SK-N-SH (cell line): ENCODE measurements at regions not wholly inside any gene's neighbourhood (a gene's known extent, or its start where the extent isn't known, plus 50 kb on each side); places are given as distances from the start of the nearest gene placed in this dataset.

Experiments
- CTCF ChIA-PET: fragments of 300-600, 350-600 bp; formaldehyde crosslinking; extraction: SDS; loops from one replicate; lab custom pipeline; 2021; lab: Yijun Ruan, JAX
- POLR2A ChIA-PET: fragments of 350-600 bp; sonication (Branson Sonifier 250); formaldehyde crosslinking; extraction: SDS; loops from one replicate; lab custom pipeline; 2020; ENCODE audit warnings: antibody characterized with exemption, inconsistent platforms; lab: Yijun Ruan, JAX
- DNase-seq: peaks from one replicate; pipeline ENCODE4 v3.0.0; 2012
- H2AFZ ChIP-seq: fragments of 200-600 bp; sonication (generic); 2 replicates; pipeline ENCODE4 v1.8.1; 2016; ENCODE audit warnings: antibody characterized with exemption, mild to moderate bottlenecking, low read depth
- H3F3A ChIP-seq: fragments of 200-600 bp; sonication (generic); replicated peaks from 2 replicates; pipeline ENCODE3; 2016; ENCODE audit warnings: antibody characterized with exemption, mild to moderate bottlenecking; ENCODE audit not compliant: insufficient read depth
- H3K27ac ChIP-seq, 2 experiments: fragments of 200-500 bp in 1 of 2; fragments of 200-600 bp in 1 of 2; sonication (Bioruptor generic) in 1 of 2; sonication (generic), shearing (Covaris generic) in 1 of 2; 2 replicates each; pipeline versions ENCODE4 v1.5.1 to v1.6.1; 2014 to 2016; ENCODE audit warnings: low read depth in 2 of 2, inconsistent platforms in 1 of 2, low read length in 1 of 2, mild to moderate bottlenecking in 1 of 2, mixed read lengths in 1 of 2
- H3K27me3 ChIP-seq: fragments of 200-600 bp; sonication (generic), shearing (Covaris generic); 2 replicates; pipeline ENCODE4 v1.6.1; 2016; ENCODE audit warnings: mixed run types; ENCODE audit not compliant: insufficient read depth
- H3K36me3 ChIP-seq, 2 experiments: fragments of 200-500 bp in 1 of 2; fragments of 200-600 bp in 1 of 2; sonication (Bioruptor generic) in 1 of 2; sonication (generic) in 1 of 2; replicated peaks in 1 of 2; 2 replicates each; pipeline versions ENCODE3 to v1.5.1; 2014 to 2016; ENCODE audit warnings: low read length in 1 of 2, mild to moderate bottlenecking in 1 of 2; ENCODE audit not compliant: insufficient read depth in 2 of 2, control insufficient read depth in 1 of 2
- H3K4me1 ChIP-seq, 2 experiments: fragments of 200-500 bp in 1 of 2; fragments of 200-600 bp in 1 of 2; sonication (Bioruptor generic) in 1 of 2; sonication (generic), shearing (Covaris generic) in 1 of 2; 2 replicates each; pipeline versions ENCODE4 v1.5.1 to v1.6.1; 2014 to 2016; ENCODE audit warnings: low read depth in 1 of 2, low read length in 1 of 2, mixed run types in 1 of 2; ENCODE audit not compliant: insufficient read depth in 2 of 2, control insufficient read depth in 1 of 2
- H3K4me2 ChIP-seq: fragments of 200-600 bp; sonication (generic), shearing (Covaris generic); 2 replicates; pipeline ENCODE4 v1.6.1; 2017; ENCODE audit warnings: mixed run types
- H3K4me3 ChIP-seq, 2 experiments: fragments of 200-500 bp in 1 of 2; fragments of 200-600 bp in 1 of 2; sonication (Bioruptor generic) in 1 of 2; sonication (generic), shearing (Covaris generic) in 1 of 2; 2 replicates each; pipeline versions ENCODE4 v1.5.1 to v1.8.1; 2014 to 2016; ENCODE audit warnings: low read depth in 2 of 2, inconsistent platforms in 1 of 2, low read length in 1 of 2, mild to moderate bottlenecking in 1 of 2, mixed read lengths in 1 of 2, moderate library complexity in 1 of 2
- H3K79me2 ChIP-seq: fragments of 200-600 bp; sonication (generic); 2 replicates; pipeline ENCODE4 v1.8.1; 2017; ENCODE audit warnings: mild to moderate bottlenecking; ENCODE audit not compliant: insufficient read depth
- H3K9ac ChIP-seq: fragments of 200-600 bp; sonication (generic); 2 replicates; pipeline ENCODE4 v1.6.1; 2017; ENCODE audit warnings: mixed run types
- H3K9me2 ChIP-seq: fragments of 200-600 bp; sonication (generic); 2 replicates; pipeline ENCODE4 v1.6.1; 2017; ENCODE audit warnings: mixed run types
- H3K9me3 ChIP-seq: fragments of 200-600 bp; sonication (generic); 2 replicates; pipeline ENCODE4 v1.6.1; 2017; ENCODE audit warnings: mixed run types, mild to moderate bottlenecking, moderate library complexity
- H4K20me1 ChIP-seq: fragments of 200-600 bp; sonication (generic); 2 replicates; pipeline ENCODE4 v1.6.1; 2017; ENCODE audit warnings: mild to moderate bottlenecking, mixed run types; ENCODE audit not compliant: insufficient read depth
- CHD2 ChIP-seq: fragments of 150-350 bp; IDR thresholded peaks from 2 replicates; pipeline ENCODE4 v1.6.1; 2018; ENCODE audit warnings: low read length; ENCODE audit not compliant: partially characterized antibody
- ELF1 ChIP-seq: IDR thresholded peaks from 2 replicates; pipeline ENCODE4 v1.4.0; 2012
- EP300 ChIP-seq, 2 experiments: IDR thresholded peaks; 2 replicates each; pipeline versions ENCODE4 v1.4.0 to v1.6.1; 2012; ENCODE audit warnings: borderline replicate concordance in 1 of 2, low read depth in 1 of 2, low read length in 1 of 2
- EZH2phosphoT487 ChIP-seq: fragments of 200-600 bp; sonication (generic); IDR thresholded peaks from 2 replicates; pipeline ENCODE4 v1.6.1; 2017; ENCODE audit warnings: low read depth, mixed run types, mild to moderate bottlenecking, antibody characterized with exemption, moderate library complexity, borderline replicate concordance
- FOXM1 ChIP-seq: IDR thresholded peaks from 2 replicates; pipeline ENCODE4 v1.4.0; 2012; ENCODE audit warnings: low read depth, mild to moderate bottlenecking
- GABPA ChIP-seq: IDR thresholded peaks from 2 replicates; pipeline ENCODE4 v1.4.0; 2012; ENCODE audit warnings: low read depth, mild to moderate bottlenecking
- GATA2 ChIP-seq: sonication (generic); formaldehyde crosslinking; IDR thresholded peaks from 2 replicates; pipeline ENCODE4 v1.5.0; 2020; ENCODE audit warnings: mild to moderate bottlenecking, missing genetic modification reagents
- JUND ChIP-seq: IDR thresholded peaks from 2 replicates; pipeline ENCODE4 v1.4.0; 2012
- MEF2A ChIP-seq: IDR thresholded peaks from 2 replicates; pipeline ENCODE4 v1.4.0; 2012; ENCODE audit warnings: low read depth, borderline replicate concordance
- NFIC ChIP-seq: IDR thresholded peaks from 2 replicates; pipeline ENCODE4 v1.4.0; 2012; ENCODE audit warnings: borderline replicate concordance
- NRF1 ChIP-seq: IDR thresholded peaks from 2 replicates; pipeline ENCODE4 v1.6.1; 2012; ENCODE audit warnings: low read depth, mild to moderate bottlenecking, low read length
- RAD21 ChIP-seq: IDR thresholded peaks from 2 replicates; pipeline ENCODE4 v1.6.1; 2012; ENCODE audit warnings: mild to moderate bottlenecking, low read length
- RCOR1 ChIP-seq: fragments of 150-350 bp; IDR thresholded peaks from 2 replicates; pipeline ENCODE4 v1.6.1; 2017; ENCODE audit warnings: antibody characterized with exemption, low read length
- RXRA ChIP-seq: IDR thresholded peaks from 2 replicates; pipeline ENCODE4 v1.4.0; 2012; ENCODE audit warnings: low read depth, mild to moderate bottlenecking, borderline replicate concordance
- SIN3A ChIP-seq: IDR thresholded peaks from 2 replicates; pipeline ENCODE4 v1.6.1; 2012; ENCODE audit warnings: low read depth, mild to moderate bottlenecking, low read length, moderate library complexity, borderline replicate concordance
- TAF1 ChIP-seq: IDR thresholded peaks from 2 replicates; pipeline ENCODE4 v1.6.1; 2012; ENCODE audit warnings: low read depth, mild to moderate bottlenecking, low read length, moderate library complexity, borderline replicate concordance
- YY1 ChIP-seq: IDR thresholded peaks from 2 replicates; pipeline ENCODE4 v1.4.0; 2012; ENCODE audit warnings: low read depth, mild to moderate bottlenecking
- WGBS: methylation state at CpG from one replicate; pipeline ENCODE4 v1.1.6; 2017; ENCODE audit warnings: low lambda C conversion rate; 5-methylcytosine and 5-hydroxymethylcytosine counted together
- TF ChIP-seq, protein P1 (sequence below): fragments of 200-600 bp; sonication (generic); IDR thresholded peaks from 2 replicates; pipeline ENCODE4 v1.6.1; 2017; ENCODE audit warnings: antibody characterized with exemption, mild to moderate bottlenecking, moderate library complexity
- TF ChIP-seq, protein P2 (sequence below): fragments of 150-350 bp; IDR thresholded peaks from 2 replicates; pipeline ENCODE4 v1.6.1; 2016; ENCODE audit warnings: mild to moderate bottlenecking, low read depth, low read length

DNA sequence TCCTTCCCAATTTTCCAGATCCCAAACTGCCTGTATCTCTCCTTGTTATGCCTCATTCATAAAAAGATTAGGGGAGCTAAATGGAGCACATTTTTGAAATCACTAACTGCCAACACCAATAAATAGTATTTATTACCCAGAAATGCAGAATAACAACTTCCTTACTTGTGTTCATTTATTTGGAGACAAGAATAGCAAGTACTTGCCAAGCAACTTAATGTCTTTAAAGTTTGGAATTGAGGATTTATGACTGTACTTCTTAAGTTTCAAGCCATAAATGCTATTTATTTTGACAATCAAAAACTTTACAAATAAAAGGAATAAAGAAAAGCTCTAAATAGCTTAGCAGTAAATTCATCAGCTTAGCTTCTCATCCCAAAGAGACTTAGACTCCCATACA is 626.1 kb upstream of the NOVA1 start:
- no peak overlapping the region for H3K4me2 ChIP-seq
- no peaks in the 10 kb centered on the region for H3K79me2 ChIP-seq
- H3K4me3 ChIP-seq: no peak overlapping the region
- DNase-seq: no peak
- no peaks in the 10 kb centered on the region for H3K9me2 ChIP-seq
- H3K27ac ChIP-seq: no peak overlapping the region
- no peaks in the 10 kb centered on the region for H4K20me1 ChIP-seq
- no peaks in the 10 kb centered on the region for H3K4me1 ChIP-seq
- H3F3A ChIP-seq: no peaks in the 10 kb centered on the region
- POLR2A ChIA-PET: no interaction called here
- no peaks in the 10 kb centered on the region for H3K36me3 ChIP-seq
- H3K9me3 ChIP-seq: no peaks in the 10 kb centered on the region
- H3K9ac ChIP-seq: no peak overlapping the region
- CTCF ChIA-PET: no interaction called here
- H2AFZ ChIP-seq: no peak overlapping the region
- TF ChIP-seq, protein P1, sequence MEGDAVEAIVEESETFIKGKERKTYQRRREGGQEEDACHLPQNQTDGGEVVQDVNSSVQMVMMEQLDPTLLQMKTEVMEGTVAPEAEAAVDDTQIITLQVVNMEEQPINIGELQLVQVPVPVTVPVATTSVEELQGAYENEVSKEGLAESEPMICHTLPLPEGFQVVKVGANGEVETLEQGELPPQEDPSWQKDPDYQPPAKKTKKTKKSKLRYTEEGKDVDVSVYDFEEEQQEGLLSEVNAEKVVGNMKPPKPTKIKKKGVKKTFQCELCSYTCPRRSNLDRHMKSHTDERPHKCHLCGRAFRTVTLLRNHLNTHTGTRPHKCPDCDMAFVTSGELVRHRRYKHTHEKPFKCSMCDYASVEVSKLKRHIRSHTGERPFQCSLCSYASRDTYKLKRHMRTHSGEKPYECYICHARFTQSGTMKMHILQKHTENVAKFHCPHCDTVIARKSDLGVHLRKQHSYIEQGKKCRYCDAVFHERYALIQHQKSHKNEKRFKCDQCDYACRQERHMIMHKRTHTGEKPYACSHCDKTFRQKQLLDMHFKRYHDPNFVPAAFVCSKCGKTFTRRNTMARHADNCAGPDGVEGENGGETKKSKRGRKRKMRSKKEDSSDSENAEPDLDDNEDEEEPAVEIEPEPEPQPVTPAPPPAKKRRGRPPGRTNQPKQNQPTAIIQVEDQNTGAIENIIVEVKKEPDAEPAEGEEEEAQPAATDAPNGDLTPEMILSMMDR: no peak
- TF ChIP-seq EP300 (IDR thresholded peaks at IDR 0.05; ENCODE audit: borderline replicate concordance in 1 of 2, low read depth in 1 of 2, low read length in 1 of 2): no peak
- TF ChIP-seq GABPA: no peak
- TF ChIP-seq SIN3A: no peak
- no peak for TF ChIP-seq MEF2A
- no peak for TF ChIP-seq JUND
- H3K27me3 ChIP-seq: no peaks in the 10 kb centered on the region

- H3K4me2 ChIP-seq: no peak overlapping the region
- H3K9me2 ChIP-seq: 0 out of 2 replicates have a peak, but pooled peaks cover 5% of the 10 kb centered on the region
- TF ChIP-seq YY1: no peak
- TF ChIP-seq NRF1: no peak
- no peak for TF ChIP-seq RXRA
- no peak for TF ChIP-seq NFIC
- no peak for TF ChIP-seq GABPA
- no peak for TF ChIP-seq ELF1
- TF ChIP-seq CHD2: no peak
- TF ChIP-seq RCOR1: no peak
- TF ChIP-seq GATA2: no peak
- no peak overlapping the region for H3K9ac ChIP-seq
- no peaks in the 10 kb centered on the region for H4K20me1 ChIP-seq
- no peak overlapping the region for H3K27ac ChIP-seq
- H3K9me3 ChIP-seq: no peaks in the 10 kb centered on the region
- H3K79me2 ChIP-seq: no peaks in the 10 kb centered on the region
- H3K4me3 ChIP-seq: no peak overlapping the region
- H3K4me1 ChIP-seq: no peaks in the 10 kb centered on the region
- DNase-seq: no peak
- no peaks in the 10 kb centered on the region for H3F3A ChIP-seq
- no peaks in the 10 kb centered on the region for H3K36me3 ChIP-seq
- H3K27me3 ChIP-seq: no peaks in the 10 kb centered on the region
- ChIA-PET POLR2A (no interaction called here), CTCF (no interaction called here)
- H2AFZ ChIP-seq: no peak overlapping the region
Measured at GRCh38 chr14:27228053-27228452, 630.2 kb upstream of the NOVA1 start.

GRCh38 chr14:27234331-27234730 is 636.5 kb upstream of the NOVA1 start:
- Histone ChIP-seq H3K9ac (no peak overlapping the region), H3K9me2 (0 out of 2 replicates have a peak, but pooled peaks cover 5% of the 10 kb centered on the region), H3K4me2 (no peak overlapping the region), H3K4me1 (no peaks in the 10 kb centered on the region), H3K4me3 (no peak overlapping the region), H3K27me3 (no peaks in the 10 kb centered on the region), H3F3A (no peaks in the 10 kb centered on the region), H2AFZ (no peak overlapping the region), H3K9me3 (no peaks in the 10 kb centered on the region), H3K36me3 (no peaks in the 10 kb centered on the region), H3K27ac (no peak overlapping the region), H3K79me2 (no peaks in the 10 kb centered on the region), H4K20me1 (no peaks in the 10 kb centered on the region)
- POLR2A ChIA-PET: no interaction called here
- TF ChIP-seq RAD21: no peak
- no peak for TF ChIP-seq EZH2phosphoT487
- TF ChIP-seq, protein P1: no peak
- no peak for TF ChIP-seq YY1
- TF ChIP-seq GABPA: no peak
- TF ChIP-seq, protein P2, sequence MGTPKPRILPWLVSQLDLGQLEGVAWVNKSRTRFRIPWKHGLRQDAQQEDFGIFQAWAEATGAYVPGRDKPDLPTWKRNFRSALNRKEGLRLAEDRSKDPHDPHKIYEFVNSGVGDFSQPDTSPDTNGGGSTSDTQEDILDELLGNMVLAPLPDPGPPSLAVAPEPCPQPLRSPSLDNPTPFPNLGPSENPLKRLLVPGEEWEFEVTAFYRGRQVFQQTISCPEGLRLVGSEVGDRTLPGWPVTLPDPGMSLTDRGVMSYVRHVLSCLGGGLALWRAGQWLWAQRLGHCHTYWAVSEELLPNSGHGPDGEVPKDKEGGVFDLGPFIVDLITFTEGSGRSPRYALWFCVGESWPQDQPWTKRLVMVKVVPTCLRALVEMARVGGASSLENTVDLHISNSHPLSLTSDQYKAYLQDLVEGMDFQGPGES: no peak
- TF ChIP-seq TAF1: no peak
- TF ChIP-seq NFIC: no peak
- no peak for TF ChIP-seq FOXM1
- CTCF ChIA-PET: no interaction called here
- 34% methylated on average over 4 of the region's 4 CpGs for WGBS
- DNase-seq: no peak
